ENCODE measurements at regions not wholly inside any gene's neighbourhood (a gene's known extent, or its start where the extent isn't known, plus 50 kb on each side); places are given as distances from the start of the nearest gene placed in this dataset.

- TF ChIP-seq CTCF (IDR thresholded peaks at IDR 0.05): no peak
- no peak for TF ChIP-seq POLR2A (IDR thresholded peaks at IDR 0.05)
- TF ChIP-seq EP300 (IDR thresholded peaks at IDR 0.05): no peak
Observed at GRCh38 chr21:25304611-25305010, 302.7 kb downstream of the MRPL39 start.
